ENCODE measurements at regions not wholly inside any gene's neighbourhood (a gene's known extent, or its start where the extent isn't known, plus 50 kb on each side); places are given as distances from the start of the nearest gene placed in this dataset.
"Not testable (repeated sequence)": the region's sequence is repeated elsewhere in the genome, so short reads cannot be mapped to it uniquely, and the experiment has no call there.

DNA sequence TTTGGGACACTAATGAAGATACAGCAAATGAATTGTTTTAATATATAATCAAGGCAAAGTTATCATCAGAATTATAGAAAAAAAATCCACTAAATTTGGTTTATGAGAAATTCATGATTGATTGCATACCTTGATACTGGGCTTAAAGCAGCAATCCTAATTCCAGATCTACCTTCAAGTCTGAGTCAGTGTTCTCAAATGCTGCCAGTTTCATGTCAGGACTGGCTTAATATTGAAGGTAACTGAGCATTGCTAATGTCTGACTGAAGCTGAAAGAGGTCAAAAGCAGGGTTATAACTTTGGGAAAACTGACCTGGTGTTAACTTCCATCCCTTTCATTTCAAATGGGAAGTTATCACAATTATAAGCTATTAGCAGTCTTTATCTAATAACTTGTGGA is 618.8 kb upstream of the SEMA6D start:
- not testable (repeated sequence) for H4K12ac ChIP-seq (ENCODE audit: low read depth, low read length); H3K9me3 ChIP-seq (ENCODE audit: insufficient read depth, low read depth, low read length); H3K4me3 ChIP-seq (ENCODE audit: low read depth, low read length); H3K27me3 ChIP-seq (ENCODE audit: insufficient read depth, low read length); H3K79me1 ChIP-seq (ENCODE audit: low read length); H2AFZ ChIP-seq (ENCODE audit: insufficient read depth, low read length, poor library complexity); H3K9ac ChIP-seq (ENCODE audit: low read length); H3K23ac ChIP-seq (ENCODE audit: low read length); H3K4ac ChIP-seq (ENCODE audit: low read depth, low read length); H4K91ac ChIP-seq (ENCODE audit: low read depth, low read length); H3K4me2 ChIP-seq (ENCODE audit: low read length); H2BK12ac ChIP-seq (ENCODE audit: low read length); H3K14ac ChIP-seq (ENCODE audit: low read length); H4K8ac ChIP-seq (ENCODE audit: low read depth, low read length); H3K36me3 ChIP-seq (ENCODE audit: control insufficient read depth in 1 of 2, insufficient read depth in 2 of 2, low read length in 2 of 2); H3K79me2 ChIP-seq (ENCODE audit: control insufficient read depth, insufficient read depth, low read length, poor library complexity); H3K4me1 ChIP-seq (ENCODE audit: control insufficient read depth in 1 of 2, insufficient read depth in 2 of 2, low read length in 2 of 2); DNase-seq; H2BK120ac ChIP-seq (ENCODE audit: insufficient read depth, low read length, poor library complexity); H3K27ac ChIP-seq (ENCODE audit: low read depth, low read length); H2BK5ac ChIP-seq (ENCODE audit: low read depth, low read length, poor library complexity); H2AK5ac ChIP-seq (ENCODE audit: low read length); H3K18ac ChIP-seq (ENCODE audit: low read length)

DNA sequence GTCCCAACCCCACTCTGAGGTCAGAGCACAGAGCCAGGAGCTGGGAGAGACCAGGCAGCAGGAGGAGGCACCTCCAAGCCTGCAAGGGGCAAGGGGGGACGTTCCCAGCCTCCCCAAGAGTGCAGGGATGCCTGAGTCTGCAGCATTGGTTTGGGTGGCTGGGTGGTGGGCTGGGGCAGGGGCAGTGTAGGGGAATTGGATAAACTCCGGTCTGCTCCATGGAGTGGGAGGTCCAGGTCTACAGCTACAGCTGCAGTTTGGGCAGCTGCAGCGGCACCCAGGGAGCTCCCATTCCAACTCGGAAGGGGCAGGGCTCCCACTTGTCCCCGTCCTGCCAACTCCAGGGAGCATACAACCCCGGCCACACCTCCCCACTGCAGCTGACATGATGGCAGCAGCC is 617.5 kb upstream of the SEMA6D start:
- H2AK5ac ChIP-seq (ENCODE audit: low read length); H3K4me3 ChIP-seq (ENCODE audit: low read depth, low read length); H4K12ac ChIP-seq (ENCODE audit: low read depth, low read length); H3K14ac ChIP-seq (ENCODE audit: low read length); H3K27ac ChIP-seq (ENCODE audit: low read depth, low read length); H2AFZ ChIP-seq (ENCODE audit: insufficient read depth, low read length, poor library complexity); H4K8ac ChIP-seq (ENCODE audit: low read depth, low read length); H3K36me3 ChIP-seq (ENCODE audit: control insufficient read depth in 1 of 2, insufficient read depth in 2 of 2, low read length in 2 of 2); DNase-seq; H3K18ac ChIP-seq (ENCODE audit: low read length); H3K9ac ChIP-seq (ENCODE audit: low read length); H3K79me2 ChIP-seq (ENCODE audit: control insufficient read depth, insufficient read depth, low read length, poor library complexity); H3K27me3 ChIP-seq (ENCODE audit: insufficient read depth, low read length); H3K23ac ChIP-seq (ENCODE audit: low read length); H2BK120ac ChIP-seq (ENCODE audit: insufficient read depth, low read length, poor library complexity); H3K4me2 ChIP-seq (ENCODE audit: low read length); H2BK12ac ChIP-seq (ENCODE audit: low read length); H3K4me1 ChIP-seq (ENCODE audit: control insufficient read depth in 1 of 2, insufficient read depth in 2 of 2, low read length in 2 of 2); H3K9me3 ChIP-seq (ENCODE audit: insufficient read depth, low read depth, low read length); H3K79me1 ChIP-seq (ENCODE audit: low read length); H3K4ac ChIP-seq (ENCODE audit: low read depth, low read length); H2BK5ac ChIP-seq (ENCODE audit: low read depth, low read length, poor library complexity); H4K91ac ChIP-seq (ENCODE audit: low read depth, low read length): not testable (repeated sequence)
- no CpG with 5 or more reads among the region's 6 CpGs for WGBS (ENCODE audit: extremely low coverage, insufficient coverage, insufficient read length)

DNA sequence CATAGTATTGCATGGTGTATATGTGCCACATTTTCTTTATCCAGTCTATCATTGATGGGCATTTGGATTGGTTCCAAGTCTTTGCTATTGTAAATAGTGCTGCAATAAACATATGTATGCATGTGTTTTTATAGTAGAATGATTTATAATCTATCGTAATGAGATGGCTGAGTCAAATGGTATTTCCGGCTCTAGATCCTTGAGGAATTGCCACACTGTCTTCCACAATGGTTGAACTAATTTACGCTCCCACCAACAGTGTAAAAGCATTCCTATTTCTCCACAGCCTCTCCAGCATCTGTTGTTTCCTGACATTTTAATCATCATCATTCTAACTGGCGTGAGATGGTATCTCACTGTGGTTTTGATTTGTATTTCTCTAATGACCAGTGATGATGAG is 608.5 kb upstream of the SEMA6D start:
- DNase-seq; H2AFZ ChIP-seq (ENCODE audit: insufficient read depth, low read length, poor library complexity); H3K9me3 ChIP-seq (ENCODE audit: insufficient read depth, low read depth, low read length); H3K79me2 ChIP-seq (ENCODE audit: control insufficient read depth, insufficient read depth, low read length, poor library complexity); H2AK5ac ChIP-seq (ENCODE audit: low read length); H3K4me3 ChIP-seq (ENCODE audit: low read depth, low read length); H3K36me3 ChIP-seq (ENCODE audit: control insufficient read depth in 1 of 2, insufficient read depth in 2 of 2, low read length in 2 of 2); H2BK12ac ChIP-seq (ENCODE audit: low read length); H4K91ac ChIP-seq (ENCODE audit: low read depth, low read length); H3K23ac ChIP-seq (ENCODE audit: low read length); H3K14ac ChIP-seq (ENCODE audit: low read length); H3K9ac ChIP-seq (ENCODE audit: low read length); H3K27me3 ChIP-seq (ENCODE audit: insufficient read depth, low read length); H3K27ac ChIP-seq (ENCODE audit: low read depth, low read length); H4K8ac ChIP-seq (ENCODE audit: low read depth, low read length); H3K18ac ChIP-seq (ENCODE audit: low read length); H3K4me1 ChIP-seq (ENCODE audit: control insufficient read depth in 1 of 2, insufficient read depth in 2 of 2, low read length in 2 of 2); H2BK5ac ChIP-seq (ENCODE audit: low read depth, low read length, poor library complexity); H3K4ac ChIP-seq (ENCODE audit: low read depth, low read length); H4K12ac ChIP-seq (ENCODE audit: low read depth, low read length); H2BK120ac ChIP-seq (ENCODE audit: insufficient read depth, low read length, poor library complexity); H3K79me1 ChIP-seq (ENCODE audit: low read length); H3K4me2 ChIP-seq (ENCODE audit: low read length): not testable (repeated sequence)
- WGBS (ENCODE audit: extremely low coverage, insufficient coverage, insufficient read length) = no CpG with 5 or more reads among the region's 4 CpGs

DNA sequence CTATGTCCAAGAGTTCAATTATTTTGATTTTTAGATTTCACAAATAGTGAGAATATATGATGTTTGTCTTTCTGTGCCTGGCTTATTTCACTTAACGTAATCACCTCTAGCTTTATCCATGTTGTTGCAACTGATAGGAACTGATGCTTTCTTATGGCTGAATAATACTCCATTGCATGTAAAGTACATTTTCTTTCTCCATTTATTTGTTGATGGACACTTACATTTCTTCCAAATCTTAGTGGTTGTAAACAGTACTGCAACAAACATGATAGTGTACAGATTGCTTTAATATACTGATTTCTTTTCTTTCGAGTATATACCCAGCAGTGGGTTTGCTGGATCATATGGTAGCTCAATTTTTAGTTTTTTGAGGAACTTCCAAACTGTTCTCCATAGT is 600.6 kb upstream of the SEMA6D start:
- no peak overlapping the region for H3K4me3 ChIP-seq (ENCODE audit: low read depth, low read length)
- H3K9me3 ChIP-seq (ENCODE audit: insufficient read depth, low read depth, low read length) = no peaks in the 10 kb centered on the region
- no peak overlapping the region for H3K18ac ChIP-seq (ENCODE audit: low read length)
- no peaks in the 10 kb centered on the region for H3K36me3 ChIP-seq (ENCODE audit: control insufficient read depth in 1 of 2, insufficient read depth in 2 of 2, low read length in 2 of 2)
- no peaks in the 10 kb centered on the region for H3K79me1 ChIP-seq (ENCODE audit: low read length)
- no peak overlapping the region for H3K27ac ChIP-seq (ENCODE audit: low read depth, low read length)
- H4K12ac ChIP-seq (ENCODE audit: low read depth, low read length) = no peak overlapping the region
- no peak overlapping the region for H3K9ac ChIP-seq (ENCODE audit: low read length)
- no peak overlapping the region for H2BK120ac ChIP-seq (ENCODE audit: insufficient read depth, low read length, poor library complexity)
- H4K91ac ChIP-seq (ENCODE audit: low read depth, low read length) = no peak overlapping the region
- no peak overlapping the region for H2BK12ac ChIP-seq (ENCODE audit: low read length)
- no peaks in the 10 kb centered on the region for H3K27me3 ChIP-seq (ENCODE audit: insufficient read depth, low read length)
- no peak for DNase-seq
- no CpG with 5 or more reads among the region's 2 CpGs for WGBS (ENCODE audit: extremely low coverage, insufficient coverage, insufficient read length)
- no peak overlapping the region for H3K14ac ChIP-seq (ENCODE audit: low read length)
- no peak overlapping the region for H4K8ac ChIP-seq (ENCODE audit: low read depth, low read length)
- H2BK5ac ChIP-seq (ENCODE audit: low read depth, low read length, poor library complexity) = no peak overlapping the region
- H2AK5ac ChIP-seq (ENCODE audit: low read length) = no peak overlapping the region
- no peak overlapping the region for H2AFZ ChIP-seq (ENCODE audit: insufficient read depth, low read length, poor library complexity)
- H3K4me1 ChIP-seq (ENCODE audit: control insufficient read depth in 1 of 2, insufficient read depth in 2 of 2, low read length in 2 of 2) = no peaks in the 10 kb centered on the region
- H3K4ac ChIP-seq (ENCODE audit: low read depth, low read length) = no peak overlapping the region
- H3K79me2 ChIP-seq (ENCODE audit: control insufficient read depth, insufficient read depth, low read length, poor library complexity) = no peaks in the 10 kb centered on the region
- H3K4me2 ChIP-seq (ENCODE audit: low read length) = no peak overlapping the region
- H3K23ac ChIP-seq (ENCODE audit: low read length) = no peak overlapping the region

DNA sequence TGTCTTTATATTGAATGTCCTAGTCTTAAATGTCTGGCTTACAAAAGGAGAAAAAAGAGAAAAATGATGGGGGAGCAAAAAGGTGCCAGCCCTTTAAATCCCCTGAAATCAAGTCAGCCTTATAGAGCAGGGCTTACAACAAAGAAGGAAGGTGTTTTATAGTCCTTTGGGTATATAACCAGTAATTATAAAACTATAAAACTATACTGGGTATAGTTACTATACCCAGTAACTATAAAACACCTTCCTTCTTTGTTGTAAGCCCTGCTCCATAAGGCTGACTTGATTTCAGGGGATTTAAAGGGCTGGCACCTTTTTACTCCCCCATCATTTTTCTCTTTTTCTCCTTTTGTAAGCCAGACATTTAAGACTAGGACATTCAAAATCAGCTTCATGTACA is 598.0 kb upstream of the SEMA6D start:
- H3K4ac ChIP-seq (ENCODE audit: low read depth, low read length) = no peak overlapping the region
- no peak overlapping the region for H3K4me3 ChIP-seq (ENCODE audit: low read depth, low read length)
- no peak overlapping the region for H3K14ac ChIP-seq (ENCODE audit: low read length)
- no peak overlapping the region for H2AK5ac ChIP-seq (ENCODE audit: low read length)
- no peak overlapping the region for H3K9ac ChIP-seq (ENCODE audit: low read length)
- H3K27ac ChIP-seq (ENCODE audit: low read depth, low read length) = no peak overlapping the region
- H3K9me3 ChIP-seq (ENCODE audit: insufficient read depth, low read depth, low read length) = no peaks in the 10 kb centered on the region
- no peak overlapping the region for H4K91ac ChIP-seq (ENCODE audit: low read depth, low read length)
- no peak overlapping the region for H2BK12ac ChIP-seq (ENCODE audit: low read length)
- no peaks in the 10 kb centered on the region for H3K27me3 ChIP-seq (ENCODE audit: insufficient read depth, low read length)
- no peak overlapping the region for H2BK120ac ChIP-seq (ENCODE audit: insufficient read depth, low read length, poor library complexity)
- no peaks in the 10 kb centered on the region for H3K36me3 ChIP-seq (ENCODE audit: control insufficient read depth in 1 of 2, insufficient read depth in 2 of 2, low read length in 2 of 2)
- H4K8ac ChIP-seq (ENCODE audit: low read depth, low read length) = no peak overlapping the region
- H2BK5ac ChIP-seq (ENCODE audit: low read depth, low read length, poor library complexity) = no peak overlapping the region
- H3K4me2 ChIP-seq (ENCODE audit: low read length) = no peak overlapping the region
- H3K79me1 ChIP-seq (ENCODE audit: low read length) = no peaks in the 10 kb centered on the region
- H2AFZ ChIP-seq (ENCODE audit: insufficient read depth, low read length, poor library complexity) = no peak overlapping the region
- H3K18ac ChIP-seq (ENCODE audit: low read length) = no peak overlapping the region
- DNase-seq = no peak
- H4K12ac ChIP-seq (ENCODE audit: low read depth, low read length) = no peak overlapping the region
- H3K23ac ChIP-seq (ENCODE audit: low read length) = no peak overlapping the region
- H3K4me1 ChIP-seq (ENCODE audit: control insufficient read depth in 1 of 2, insufficient read depth in 2 of 2, low read length in 2 of 2) = no peaks in the 10 kb centered on the region
- no peaks in the 10 kb centered on the region for H3K79me2 ChIP-seq (ENCODE audit: control insufficient read depth, insufficient read depth, low read length, poor library complexity)
